ENCODE measurements at regions not wholly inside any gene's neighbourhood (a gene's known extent, or its start where the extent isn't known, plus 50 kb on each side); places are given as distances from the start of the nearest gene placed in this dataset.
A peak's percentile ranks its signal among the peaks of the same experiment; 100 is the strongest.

GRCh38 chr10:114872519-114873087 is 51.0 kb downstream of the FHIP2A start:
- TF ChIP-seq GATA2 (IDR thresholded peaks at IDR 0.05; ENCODE audit: low read depth, low read length) (no peak), GATA3 (IDR thresholded peaks at IDR 0.05; ENCODE audit: low read depth, low read length) (no peak)

GRCh38 chr10:114874827-114875411 is 53.3 kb downstream of the FHIP2A start:
- no peak for TF ChIP-seq GATA3 (IDR thresholded peaks at IDR 0.05; ENCODE audit: low read depth, low read length)
- TF ChIP-seq GATA2 (IDR thresholded peaks at IDR 0.05; ENCODE audit: low read depth, low read length): no peak

GRCh38 chr10:114876169-114876568 is 54.6 kb downstream of the FHIP2A start:
- TF ChIP-seq GATA3 (IDR thresholded peaks at IDR 0.05; ENCODE audit: low read depth, low read length): no peak
- TF ChIP-seq GATA2 (IDR thresholded peaks at IDR 0.05; ENCODE audit: low read depth, low read length): no peak

- TF ChIP-seq GATA3 (IDR thresholded peaks at IDR 0.05; ENCODE audit: low read depth, low read length) (no peak), GATA2 (IDR thresholded peaks at IDR 0.05; ENCODE audit: low read depth, low read length) (no peak)
Observed at GRCh38 chr10:114876602-114877300, 55.2 kb downstream of the FHIP2A start.

GRCh38 chr10:114877301-114877644 is 55.7 kb downstream of the FHIP2A start:
- TF ChIP-seq GATA3 (IDR thresholded peaks at IDR 0.05; ENCODE audit: low read depth, low read length) (no peak), GATA2 (IDR thresholded peaks at IDR 0.05; ENCODE audit: low read depth, low read length) (no peak)

- TF ChIP-seq GATA3 (IDR thresholded peaks at IDR 0.05; ENCODE audit: low read depth, low read length) (no peak), GATA2 (IDR thresholded peaks at IDR 0.05; ENCODE audit: low read depth, low read length) (no peak)
Observed at GRCh38 chr10:114879093-114879492, 57.5 kb downstream of the FHIP2A start.

GRCh38 chr10:114879541-114880158 is 58.1 kb downstream of the FHIP2A start:
- TF ChIP-seq GATA2 (IDR thresholded peaks at IDR 0.05; ENCODE audit: low read depth, low read length) (no peak), GATA3 (IDR thresholded peaks at IDR 0.05; ENCODE audit: low read depth, low read length) (no peak)

GRCh38 chr10:114881417-114881816 is 56.6 kb upstream of the TRUB1 start:
- no peak for TF ChIP-seq GATA2 (IDR thresholded peaks at IDR 0.05; ENCODE audit: low read depth, low read length)
- TF ChIP-seq GATA3 (IDR thresholded peaks at IDR 0.05; ENCODE audit: low read depth, low read length): no peak

- TF ChIP-seq GATA3 (IDR thresholded peaks at IDR 0.05; ENCODE audit: low read depth, low read length) (no peak), GATA2 (IDR thresholded peaks at IDR 0.05; ENCODE audit: low read depth, low read length) (no peak)
Observed at GRCh38 chr10:114881901-114882300, 56.1 kb upstream of the TRUB1 start.

GRCh38 chr10:114885443-114885842 is 52.6 kb upstream of the TRUB1 start:
- TF ChIP-seq GATA2 (IDR thresholded peaks at IDR 0.05; ENCODE audit: low read depth, low read length) (peak; percentile 34; the same call in 1 of the 2 replicates), GATA3 (IDR thresholded peaks at IDR 0.05; ENCODE audit: low read depth, low read length) (no peak)
